Prostate gland (tissue), 2 donors: ENCODE measurements at regions not wholly inside any gene's neighbourhood (a gene's known extent, or its start where the extent isn't known, plus 50 kb on each side); places are given as distances from the start of the nearest gene placed in this dataset.

Experiments used
- DNase-seq: peaks from one replicate; pipeline ENCODE4 v3.0.0-alpha.2; 2019; ENCODE audit warnings: low spot score
- H3K27ac ChIP-seq, 2 donors: fragments of 200-600 bp; sonication (generic); 2 replicates each; pipeline ENCODE4 v1.5.1; 2017 to 2019
- H3K27me3 ChIP-seq: fragments of 200-600 bp; sonication (generic); replicated peaks from 2 replicates; pipeline ENCODE4 v1.5.1; 2019; ENCODE audit not compliant: insufficient read depth
- H3K36me3 ChIP-seq, 2 donors: fragments of 200-600 bp; sonication (generic); 1 replicate in 1 of 2; 2 replicates in 1 of 2; pipeline versions ENCODE4 v1.5.1 to v1.8.1; 2017 to 2019
- H3K4me1 ChIP-seq: fragments of 200-600 bp; sonication (generic); replicated peaks from 2 replicates; pipeline ENCODE4 v1.5.1; 2019
- H3K4me3 ChIP-seq, 2 donors: fragments of 200-600 bp; sonication (generic); 2 replicates each; pipeline ENCODE4 v1.5.1; 2017 to 2019
- H3K9me3 ChIP-seq: fragments of 200-600 bp; sonication (generic); 2 replicates; pipeline ENCODE4 v1.5.1; 2017
- CTCF ChIP-seq, 4 experiments: fragments of 200-600 bp in 2 of 4; fragments of 450-650 bp in 2 of 4; sonication (generic) in 2 of 4; IDR thresholded peaks; 1 replicate in 3 of 4; 2 replicates in 1 of 4; pipeline ENCODE4 v1.5.1; 2016 to 2019; ENCODE audit warnings: antibody characterized with exemption in 4 of 4, mild to moderate bottlenecking in 2 of 4, moderate library complexity in 2 of 4
- POLR2A ChIP-seq: fragments of 450-650 bp; IDR thresholded peaks from one replicate; pipeline ENCODE4 v1.6.1; 2016; ENCODE audit warnings: antibody characterized with exemption, mild to moderate bottlenecking
- POLR2AphosphoS5 ChIP-seq: sonication (generic); formaldehyde crosslinking; IDR thresholded peaks from one replicate; pipeline ENCODE4 v1.6.1; 2017; ENCODE audit warnings: antibody characterized with exemption
- WGBS: methylation state at CpG from one replicate; pipeline ENCODE4 v1.1.5; 2018; 5-methylcytosine and 5-hydroxymethylcytosine counted together
- intact Hi-C: fragments of 100-400 bp; cut with DNase I; formaldehyde crosslinking; loops from one replicate; pipeline ENCODE4 v1.14.2; 2022

DNA sequence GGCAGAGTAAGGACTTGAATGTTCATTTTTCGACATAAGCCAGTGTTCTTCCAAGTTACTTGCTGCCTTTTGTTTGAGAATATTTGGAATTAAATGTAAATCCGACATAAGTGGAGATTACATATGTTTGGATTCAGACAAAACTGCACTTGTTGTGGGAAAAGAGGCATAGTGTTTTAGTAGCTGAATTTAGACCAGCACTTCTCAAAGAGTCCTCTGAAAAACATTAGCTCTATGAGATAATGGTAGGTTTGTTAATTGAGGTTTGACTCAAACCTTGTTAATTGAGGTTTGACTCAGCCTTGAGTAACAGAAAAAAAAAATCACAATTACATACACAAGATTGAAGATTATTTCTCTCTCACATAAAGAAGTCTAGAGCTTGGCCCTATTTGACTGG is 132.5 kb downstream of the NSUN3 start:
- 88% methylated on average over 2 of the region's 2 CpGs for WGBS
- intact Hi-C loops = no loop called here
- Histone ChIP-seq H3K4me1 (no peaks in the 10 kb centered on the region), H3K27ac (no peak overlapping the region), H3K36me3 (no peaks in the 10 kb centered on the region), H3K4me3 (no peak overlapping the region), H3K9me3 (no peaks in the 10 kb centered on the region), H3K27me3 (no peaks in the 10 kb centered on the region)
- DNase-seq = no peak
- TF ChIP-seq CTCF (IDR thresholded peaks at IDR 0.05) (no peak), POLR2AphosphoS5 (no peak), POLR2A (no peak)

DNA sequence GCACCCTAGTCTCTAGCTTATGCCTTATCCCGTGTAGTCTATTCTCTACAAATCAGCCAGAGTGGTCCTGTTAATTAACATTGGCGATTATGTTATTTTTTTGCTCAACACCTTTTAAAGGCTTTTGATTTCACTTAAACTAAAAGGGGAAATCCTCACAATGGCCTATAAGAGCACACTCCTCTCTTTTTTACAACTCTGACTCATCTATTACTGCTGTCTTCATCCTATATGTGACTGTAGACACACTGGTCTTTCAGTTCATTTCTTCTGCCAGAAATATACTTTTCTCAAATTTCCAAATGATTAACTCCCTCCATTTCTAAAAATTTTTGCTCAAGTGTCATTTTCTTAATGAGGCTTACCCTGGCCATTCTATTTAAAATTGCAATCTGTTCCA is 143.4 kb downstream of the NSUN3 start:
- H3K27ac ChIP-seq = no peak overlapping the region
- H3K4me1 ChIP-seq = no peaks in the 10 kb centered on the region
- 91% methylated on average over 2 of the region's 2 CpGs for WGBS
- H3K4me3 ChIP-seq = no peak overlapping the region
- H3K9me3 ChIP-seq = no peaks in the 10 kb centered on the region
- H3K27me3 ChIP-seq = no peaks in the 10 kb centered on the region
- intact Hi-C loops = no loop called here
- no peaks in the 10 kb centered on the region for H3K36me3 ChIP-seq
- no peak for TF ChIP-seq POLR2AphosphoS5
- no peak for DNase-seq

GRCh38 chr3:94210256-94210655 is 147.4 kb downstream of the NSUN3 start:
- no peak for TF ChIP-seq POLR2A
- TF ChIP-seq CTCF (IDR thresholded peaks at IDR 0.05) = no peak
- no peak for TF ChIP-seq POLR2AphosphoS5
- H3K4me1 ChIP-seq = no peaks in the 10 kb centered on the region
- no peaks in the 10 kb centered on the region for H3K36me3 ChIP-seq
- H3K4me3 ChIP-seq = no peak overlapping the region
- no peak for DNase-seq
- 100% methylated on average over 1 of the region's 1 CpG for WGBS
- no peaks in the 10 kb centered on the region for H3K27me3 ChIP-seq
- intact Hi-C loops = no loop called here
- H3K9me3 ChIP-seq = no peaks in the 10 kb centered on the region
- H3K27ac ChIP-seq = no peak overlapping the region

DNA sequence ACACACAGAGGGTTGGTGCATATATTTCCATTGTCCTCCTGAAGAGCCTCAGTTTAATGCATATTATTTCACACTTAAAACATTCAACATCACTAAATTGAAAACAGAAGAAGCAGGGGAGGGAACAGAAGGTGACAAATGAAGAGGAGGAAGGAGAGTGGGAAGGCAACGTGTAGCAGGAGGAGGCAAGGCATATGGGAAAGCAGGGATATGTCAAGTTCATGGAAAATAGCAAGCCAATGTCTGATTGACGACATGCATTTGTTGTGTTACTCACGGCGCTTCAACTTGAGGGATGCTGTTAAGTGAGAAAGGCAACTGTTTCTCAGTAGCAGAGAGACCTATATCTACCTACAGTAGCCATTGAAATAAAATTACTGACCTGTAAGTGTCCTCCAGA is 154.5 kb downstream of the NSUN3 start:
- intact Hi-C loops = no loop called here
- Histone ChIP-seq H3K4me3 (no peak overlapping the region), H3K27ac (no peak overlapping the region), H3K36me3 (no peaks in the 10 kb centered on the region), H3K4me1 (no peaks in the 10 kb centered on the region), H3K9me3 (no peaks in the 10 kb centered on the region), H3K27me3 (no peaks in the 10 kb centered on the region)
- TF ChIP-seq POLR2AphosphoS5 (no peak), POLR2A (no peak), CTCF (IDR thresholded peaks at IDR 0.05) (no peak)
- DNase-seq = no peak
- WGBS = 82% methylated on average over 4 of the region's 4 CpGs

DNA sequence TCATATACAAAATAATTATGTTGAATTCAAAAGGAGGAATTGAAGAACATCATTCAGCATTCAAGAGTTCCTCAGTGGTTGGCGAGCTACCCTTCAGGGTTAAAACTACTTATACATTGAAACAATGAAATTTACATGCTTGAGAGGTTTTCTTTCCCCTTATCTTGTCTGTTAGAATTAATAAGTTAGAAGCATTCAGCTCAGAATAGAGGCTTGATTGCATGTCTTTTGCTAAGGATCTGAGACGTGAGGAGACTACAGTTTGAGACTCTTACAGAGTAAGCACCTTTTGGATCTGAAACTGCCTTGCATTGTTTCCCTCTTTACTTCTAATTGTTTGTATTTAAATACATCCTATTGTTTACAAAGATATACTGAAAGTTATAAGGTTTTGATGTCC is 157.6 kb downstream of the NSUN3 start:
- no peaks in the 10 kb centered on the region for H3K36me3 ChIP-seq
- H3K27me3 ChIP-seq = no peaks in the 10 kb centered on the region
- no peak overlapping the region for H3K4me3 ChIP-seq
- intact Hi-C loops = no loop called here
- no peak overlapping the region for H3K27ac ChIP-seq
- H3K9me3 ChIP-seq = no peaks in the 10 kb centered on the region
- WGBS = 92% methylated on average over 2 of the region's 2 CpGs
- no peaks in the 10 kb centered on the region for H3K4me1 ChIP-seq
- no peak for DNase-seq
- TF ChIP-seq POLR2AphosphoS5 = no peak
- no peak for TF ChIP-seq POLR2A
- TF ChIP-seq CTCF (IDR thresholded peaks at IDR 0.05) = no peak
